Thyroid gland (tissue), 4 donors: ENCODE measurements at regions not wholly inside any gene's neighbourhood (a gene's known extent, or its start where the extent isn't known, plus 50 kb on each side); places are given as distances from the start of the nearest gene placed in this dataset.

Source experiments
- DNase-seq, 2 donors: peaks; one replicate each; pipeline ENCODE4 v3.0.0-alpha.2; 2019
- H3K27ac ChIP-seq, 3 donors: fragments of 200-600 bp; sonication (generic); 1 replicate in 2 of 3; 2 replicates in 1 of 3; pipeline ENCODE4 v1.5.1; 2016 to 2019; ENCODE audit warnings: mild to moderate bottlenecking in 1 of 3, moderate library complexity in 1 of 3
- H3K27me3 ChIP-seq: fragments of 200-600 bp; sonication (generic); one replicate; pipeline ENCODE4 v1.5.1; 2019
- H3K36me3 ChIP-seq, 2 donors: fragments of 200-600 bp; sonication (generic); one replicate each; pipeline ENCODE4 v1.5.1; 2016 to 2019
- H3K4me1 ChIP-seq, 2 donors: fragments of 200-600 bp; sonication (generic); one replicate each; pipeline ENCODE4 v1.5.1; 2017 to 2019
- H3K4me3 ChIP-seq, 3 donors: fragments of 200-600 bp; sonication (generic); replicated peaks in 1 of 3; 1 replicate in 2 of 3; 2 replicates in 1 of 3; pipeline ENCODE4 v1.5.1; 2016; ENCODE audit warnings: mild to moderate bottlenecking in 1 of 3
- H3K9me3 ChIP-seq: fragments of 200-600 bp; sonication (generic); one replicate; pipeline ENCODE4 v1.5.1; 2017
- POLR2A ChIP-seq, 2 donors: fragments of 450-650 bp; IDR thresholded peaks; one replicate each; pipeline ENCODE4 v1.6.1; 2017; ENCODE audit warnings: antibody characterized with exemption in 2 of 2, mild to moderate bottlenecking in 2 of 2, moderate library complexity in 1 of 2
- WGBS, 2 donors: methylation state at CpG; one replicate each; pipeline ENCODE4 v1.1.5; 2017; 5-methylcytosine and 5-hydroxymethylcytosine counted together
- intact Hi-C: fragments of 100-400 bp; cut with DNase I; formaldehyde crosslinking; loops from one replicate; pipeline ENCODE4 v1.15.1; 2023
- TF ChIP-seq, protein P1 (sequence below), 6 experiments: fragments of 200-600 bp in 3 of 6; fragments of 450-650 bp in 3 of 6; sonication (generic) in 3 of 6; IDR thresholded peaks; one replicate each; pipeline ENCODE4 v1.5.1; 2016 to 2019; ENCODE audit warnings: antibody characterized with exemption in 6 of 6, mild to moderate bottlenecking in 2 of 6, inconsistent platforms in 1 of 6, moderate library complexity in 1 of 6

- intact Hi-C loops, result no loop called here
Measured at GRCh38 chr3:78516937-78517336, 1250.9 kb downstream of the ROBO1 start.

GRCh38 chr3:78517965-78518364 lies 1249.8 kb downstream of the ROBO1 start:
- Histone ChIP-seq H3K27me3 (no peaks in the 10 kb centered on the region), H3K4me3 (no peak overlapping the region), H3K27ac (no peak overlapping the region), H3K36me3 (no peaks in the 10 kb centered on the region), H3K9me3 (no peaks in the 10 kb centered on the region), H3K4me1 (no peaks in the 10 kb centered on the region)
- no peak for DNase-seq
- TF ChIP-seq, protein P1, sequence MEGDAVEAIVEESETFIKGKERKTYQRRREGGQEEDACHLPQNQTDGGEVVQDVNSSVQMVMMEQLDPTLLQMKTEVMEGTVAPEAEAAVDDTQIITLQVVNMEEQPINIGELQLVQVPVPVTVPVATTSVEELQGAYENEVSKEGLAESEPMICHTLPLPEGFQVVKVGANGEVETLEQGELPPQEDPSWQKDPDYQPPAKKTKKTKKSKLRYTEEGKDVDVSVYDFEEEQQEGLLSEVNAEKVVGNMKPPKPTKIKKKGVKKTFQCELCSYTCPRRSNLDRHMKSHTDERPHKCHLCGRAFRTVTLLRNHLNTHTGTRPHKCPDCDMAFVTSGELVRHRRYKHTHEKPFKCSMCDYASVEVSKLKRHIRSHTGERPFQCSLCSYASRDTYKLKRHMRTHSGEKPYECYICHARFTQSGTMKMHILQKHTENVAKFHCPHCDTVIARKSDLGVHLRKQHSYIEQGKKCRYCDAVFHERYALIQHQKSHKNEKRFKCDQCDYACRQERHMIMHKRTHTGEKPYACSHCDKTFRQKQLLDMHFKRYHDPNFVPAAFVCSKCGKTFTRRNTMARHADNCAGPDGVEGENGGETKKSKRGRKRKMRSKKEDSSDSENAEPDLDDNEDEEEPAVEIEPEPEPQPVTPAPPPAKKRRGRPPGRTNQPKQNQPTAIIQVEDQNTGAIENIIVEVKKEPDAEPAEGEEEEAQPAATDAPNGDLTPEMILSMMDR (IDR thresholded peaks at IDR 0.05), result no peak
- no peak for TF ChIP-seq POLR2A (IDR thresholded peaks at IDR 0.05)
- intact Hi-C loops, result no loop called here
- WGBS, 2 donors, result 30 to 38% methylated on average over 1 of the region's 1 CpG

More at GRCh38 chr3:78516937-78517336, 1250.9 kb downstream of the ROBO1 start:
- no peak for DNase-seq
- Histone ChIP-seq H3K27me3 (no peaks in the 10 kb centered on the region), H3K27ac (no peak overlapping the region), H3K4me3 (no peak overlapping the region), H3K9me3 (no peaks in the 10 kb centered on the region), H3K36me3 (no peaks in the 10 kb centered on the region), H3K4me1 (no peaks in the 10 kb centered on the region)
- TF ChIP-seq POLR2A (IDR thresholded peaks at IDR 0.05), result no peak
- TF ChIP-seq, protein P1 (IDR thresholded peaks at IDR 0.05), result no peak

DNA sequence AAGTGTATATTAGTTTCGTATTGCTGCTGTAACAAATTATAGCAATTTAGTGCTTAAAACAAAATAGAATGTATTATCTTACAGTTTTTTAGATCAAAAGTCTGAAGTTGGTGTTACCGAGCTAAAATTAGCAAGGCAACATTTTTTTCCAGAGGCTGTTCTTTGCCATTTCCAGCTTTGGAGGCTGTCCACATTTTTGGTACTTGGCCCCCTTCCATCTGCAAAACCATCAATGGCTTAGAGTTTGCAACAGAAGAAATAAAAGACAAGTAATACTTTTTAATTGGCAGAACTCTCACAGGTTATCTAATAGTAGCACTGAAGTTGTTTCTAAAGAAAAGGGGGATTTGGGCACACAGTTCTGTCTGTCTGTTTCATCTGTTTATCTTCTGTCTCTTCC lies 1248.5 kb downstream of the ROBO1 start:
- H3K27ac ChIP-seq, result no peak overlapping the region
- TF ChIP-seq POLR2A (IDR thresholded peaks at IDR 0.05), result no peak
- TF ChIP-seq, protein P1 (IDR thresholded peaks at IDR 0.05), result no peak
- H3K9me3 ChIP-seq, result no peaks in the 10 kb centered on the region
- DNase-seq, result peak; percentile 32 to 49
- no peak overlapping the region for H3K4me3 ChIP-seq
- H3K27me3 ChIP-seq, result no peaks in the 10 kb centered on the region
- intact Hi-C loops, result no loop called here
- 51 to 69% methylated on average over 2 of the region's 2 CpGs for WGBS, 2 donors
- H3K36me3 ChIP-seq, result no peaks in the 10 kb centered on the region
- no peaks in the 10 kb centered on the region for H3K4me1 ChIP-seq

DNA sequence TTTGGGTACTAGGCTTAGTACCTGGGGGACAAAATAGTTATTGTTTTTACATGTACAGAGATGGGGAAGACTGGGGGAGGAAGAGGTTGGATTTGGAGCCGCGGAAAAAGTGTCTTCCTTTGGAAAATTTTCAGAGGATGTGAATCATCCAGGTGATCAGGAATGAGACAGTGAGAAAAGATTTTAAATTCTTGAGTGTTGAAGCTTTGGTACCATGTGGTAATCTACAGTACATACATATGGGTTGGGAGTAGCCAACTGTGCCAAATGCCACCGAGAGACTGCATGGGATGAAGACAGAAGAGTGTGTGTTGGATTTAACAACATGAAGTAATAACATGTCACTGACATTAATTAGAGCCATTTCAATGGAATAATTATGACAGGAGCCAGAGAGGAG lies 1238.2 kb downstream of the ROBO1 start:
- Histone ChIP-seq H3K4me1 (no peaks in the 10 kb centered on the region), H3K4me3 (no peak overlapping the region), H3K36me3 (no peaks in the 10 kb centered on the region), H3K9me3 (no peaks in the 10 kb centered on the region), H3K27ac (no peak overlapping the region), H3K27me3 (no peaks in the 10 kb centered on the region)
- TF ChIP-seq, protein P1 (IDR thresholded peaks at IDR 0.05), result no peak
- TF ChIP-seq POLR2A (IDR thresholded peaks at IDR 0.05), result no peak
- intact Hi-C loops, result no loop called here
- 56 to 59% methylated on average over 3 of the region's 3 CpGs for WGBS, 2 donors
- DNase-seq, result no peak

DNA sequence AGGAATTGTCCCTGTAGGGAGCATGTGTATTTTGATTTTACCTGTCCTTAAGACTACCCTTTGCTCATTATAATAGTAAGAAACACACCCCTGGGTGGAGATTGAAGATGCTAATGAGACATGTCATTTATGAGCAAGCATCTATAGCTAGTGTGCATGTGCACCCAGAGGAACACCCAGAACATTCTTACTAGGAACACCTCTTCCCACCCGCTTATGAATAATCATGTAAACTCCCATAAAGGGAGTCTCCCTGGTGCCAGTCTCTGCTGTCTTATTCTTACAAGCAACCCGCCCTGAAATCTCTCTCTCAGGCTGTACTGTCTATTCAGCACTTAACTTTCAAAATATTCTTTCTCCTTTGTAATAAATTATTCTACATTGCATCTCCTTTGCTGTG lies 1227.3 kb downstream of the ROBO1 start:
- no peaks in the 10 kb centered on the region for H3K9me3 ChIP-seq
- DNase-seq, result no peak
- intact Hi-C loops, result no loop called here
- H3K4me1 ChIP-seq, result no peaks in the 10 kb centered on the region
- no peak overlapping the region for H3K27ac ChIP-seq
- no peak overlapping the region for H3K4me3 ChIP-seq
- H3K36me3 ChIP-seq, result no peaks in the 10 kb centered on the region
- 91 to 93% methylated on average over 2 of the region's 2 CpGs for WGBS, 2 donors
- H3K27me3 ChIP-seq, result no peaks in the 10 kb centered on the region
- no peak for TF ChIP-seq POLR2A (IDR thresholded peaks at IDR 0.05)
- TF ChIP-seq, protein P1 (IDR thresholded peaks at IDR 0.05), result no peak
